ENCODE measurements at regions not wholly inside any gene's neighbourhood (a gene's known extent, or its start where the extent isn't known, plus 50 kb on each side); places are given as distances from the start of the nearest gene placed in this dataset.
"Not testable (repeated sequence)": the region's sequence is repeated elsewhere in the genome, so short reads cannot be mapped to it uniquely, and the experiment has no call there.

DNA sequence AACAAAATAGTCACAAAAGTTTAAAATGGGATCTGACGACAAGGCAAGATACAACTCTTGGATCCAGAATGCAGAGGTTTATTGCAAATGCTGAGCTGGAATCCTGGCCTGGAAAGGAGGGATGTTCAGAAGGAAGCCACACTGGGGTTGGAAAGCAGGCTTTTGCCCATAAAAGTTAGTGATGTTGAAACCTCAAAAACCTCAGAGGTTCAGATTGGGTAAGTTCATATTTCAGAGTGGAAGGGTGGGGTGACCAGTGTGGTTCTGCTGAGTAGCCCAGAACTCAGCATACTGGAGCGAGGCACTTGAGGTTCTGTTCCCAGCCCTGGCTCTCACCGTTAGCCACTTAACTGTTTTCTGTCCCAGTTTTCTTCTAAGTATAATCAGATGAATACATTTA lies 114.0 kb upstream of the OSTN start:
- no peak for FAIRE-seq
- DNase-seq (ENCODE audit: extremely low spot score, insufficient read length, low read depth), result no peak

GRCh38 chr3:191078913-191079312 lies 120.1 kb upstream of the OSTN start:
- DNase-seq (ENCODE audit: extremely low spot score, insufficient read length, low read depth); FAIRE-seq: not testable (repeated sequence)

- FAIRE-seq (no peak), DNase-seq (ENCODE audit: extremely low spot score, insufficient read length, low read depth) (no peak)
These were observed 122.0 kb upstream of the OSTN start for GRCh38 chr3:191076903-191077552.

DNA sequence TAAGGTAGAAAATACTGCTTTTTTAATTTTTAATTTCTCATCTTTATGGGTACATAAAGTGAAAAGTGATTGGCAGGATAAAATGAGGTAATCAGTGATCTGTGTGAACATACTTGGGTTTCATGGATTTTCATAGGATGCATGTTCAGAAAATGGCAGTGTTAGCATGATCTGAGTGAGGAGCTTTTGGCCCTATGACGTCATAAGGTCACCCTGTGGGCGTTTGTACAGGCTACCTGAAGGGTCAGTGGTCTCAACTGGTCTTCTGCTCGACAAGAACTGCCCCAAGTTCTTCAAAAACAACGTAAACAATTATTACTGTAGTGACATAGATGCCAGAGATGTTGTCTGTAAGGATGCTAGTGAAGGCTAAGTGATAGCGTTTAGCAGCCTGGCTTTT lies 124.5 kb upstream of the OSTN start:
- FAIRE-seq, result no peak
- DNase-seq (ENCODE audit: extremely low spot score, insufficient read length, low read depth), result no peak

DNA sequence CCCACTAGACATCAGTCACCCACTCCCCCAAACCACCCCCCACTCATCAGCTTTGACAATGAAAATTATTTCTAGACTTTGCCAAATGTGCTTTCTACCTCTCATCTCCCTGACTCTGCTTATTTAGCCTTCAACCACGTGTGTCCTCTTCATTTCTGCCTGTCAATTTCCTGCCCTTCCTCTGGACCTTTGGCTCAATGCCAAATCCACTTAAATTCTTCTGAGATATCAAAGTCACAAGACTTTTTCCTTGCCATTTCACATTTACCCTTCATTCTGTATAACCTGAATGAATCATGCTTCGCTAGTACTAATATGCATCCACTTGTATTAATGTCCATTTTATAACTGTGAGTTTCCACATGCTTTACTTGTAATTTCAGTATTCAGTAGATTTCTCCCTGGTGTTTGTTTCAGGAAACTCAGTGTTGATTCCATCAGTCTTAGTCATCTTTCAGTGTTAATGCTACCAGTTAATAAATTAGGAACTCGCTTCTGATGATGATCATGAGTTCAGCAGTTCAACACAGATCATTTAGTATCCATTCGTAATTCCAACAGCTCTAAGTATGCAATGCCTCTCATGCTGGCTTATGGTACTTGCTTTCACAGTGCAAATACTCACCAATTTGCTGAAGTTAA lies 128.2 kb upstream of the OSTN start:
- no peak for FAIRE-seq
- no peak for DNase-seq (ENCODE audit: extremely low spot score, insufficient read length, low read depth)

- no peak for FAIRE-seq
- no peak for DNase-seq (ENCODE audit: extremely low spot score, insufficient read length, low read depth)
These were observed 128.8 kb upstream of the OSTN start for GRCh38 chr3:191070201-191070600.

- no peak for DNase-seq (ENCODE audit: extremely low spot score, insufficient read length, low read depth)
- FAIRE-seq, result no peak
These were observed 129.9 kb upstream of the OSTN start for GRCh38 chr3:191068946-191069813.

- no peak for DNase-seq (ENCODE audit: extremely low spot score, insufficient read length, low read depth)
- FAIRE-seq, result no peak
These were observed 132.4 kb upstream of the OSTN start for GRCh38 chr3:191066669-191067068.

GRCh38 chr3:191065181-191065805 lies 133.7 kb upstream of the OSTN start:
- no peak for DNase-seq (ENCODE audit: extremely low spot score, insufficient read length, low read depth)
- no peak for FAIRE-seq

GRCh38 chr3:191051037-191051436 lies 148.0 kb upstream of the OSTN start:
- FAIRE-seq, result peak; percentile 62
- peak; percentile 15 for DNase-seq (ENCODE audit: extremely low spot score, insufficient read length, low read depth)

DNA sequence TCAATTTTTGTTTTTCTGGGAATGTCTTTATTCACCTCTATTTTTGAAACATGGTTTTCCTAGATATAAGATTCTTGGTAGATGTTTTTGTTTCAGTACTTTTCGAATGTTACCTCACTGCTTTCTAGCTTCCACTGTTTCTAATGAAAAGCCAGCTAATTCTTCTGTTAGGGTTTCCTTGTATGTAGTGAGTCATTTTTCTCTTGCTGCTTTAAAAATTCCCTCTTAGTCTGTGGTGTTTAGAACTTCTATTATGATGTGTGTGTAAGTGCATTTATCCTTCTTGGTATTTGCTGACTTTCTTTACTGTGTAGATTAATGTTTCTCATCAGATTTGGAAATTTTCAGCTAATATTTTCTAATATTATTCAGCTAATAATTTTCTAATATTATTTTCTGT lies 151.1 kb upstream of the OSTN start:
- FAIRE-seq (no peak), DNase-seq (ENCODE audit: extremely low spot score, insufficient read length, low read depth) (no peak)

DNA sequence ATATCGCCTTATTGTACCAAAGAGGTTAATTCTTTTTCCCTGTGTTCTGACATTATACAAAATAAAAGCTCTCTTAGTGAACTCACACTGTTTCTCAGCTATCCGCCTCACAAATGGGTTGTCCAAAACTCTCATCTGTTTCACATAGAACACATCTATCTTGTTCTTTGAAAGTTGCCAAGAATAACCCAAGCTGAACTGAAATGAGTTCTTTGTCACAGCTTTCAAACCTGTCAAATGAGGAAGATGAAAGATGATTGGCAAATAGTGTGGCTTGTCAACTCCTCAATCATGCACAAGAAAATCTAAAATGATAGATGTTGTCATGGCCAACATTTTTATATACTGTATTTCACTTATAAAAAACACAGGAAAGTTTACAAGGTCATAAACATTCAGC lies 168.1 kb upstream of the OSTN start:
- FAIRE-seq (no peak), DNase-seq (ENCODE audit: extremely low spot score, insufficient read length, low read depth) (no peak)

DNA sequence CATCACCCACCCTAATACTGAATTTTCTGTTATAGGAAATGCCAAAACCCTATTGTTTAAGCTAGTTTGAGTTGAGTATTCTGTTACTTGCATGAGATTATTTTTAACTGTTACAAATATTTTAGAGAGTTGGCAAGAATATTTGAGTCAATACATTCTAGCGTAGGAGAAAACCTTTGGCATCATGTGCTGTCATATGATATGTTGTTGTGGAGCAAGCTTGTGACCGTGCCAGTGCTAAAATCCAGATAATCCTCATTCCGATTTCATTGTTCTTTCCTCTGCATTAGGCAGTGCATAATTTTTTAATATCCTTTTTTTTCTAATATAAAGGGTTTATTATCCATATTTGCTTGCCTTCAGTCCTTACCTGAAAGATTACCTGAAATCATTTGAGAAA lies 168.0 kb upstream of the GMNC start:
- no peak for DNase-seq (ENCODE audit: extremely low spot score, insufficient read length, low read depth)
- no peak for FAIRE-seq

- DNase-seq (ENCODE audit: extremely low spot score, insufficient read length, low read depth) (no peak), FAIRE-seq (no peak)
These were observed 164.3 kb upstream of the GMNC start for GRCh38 chr3:191026746-191027145.

DNA sequence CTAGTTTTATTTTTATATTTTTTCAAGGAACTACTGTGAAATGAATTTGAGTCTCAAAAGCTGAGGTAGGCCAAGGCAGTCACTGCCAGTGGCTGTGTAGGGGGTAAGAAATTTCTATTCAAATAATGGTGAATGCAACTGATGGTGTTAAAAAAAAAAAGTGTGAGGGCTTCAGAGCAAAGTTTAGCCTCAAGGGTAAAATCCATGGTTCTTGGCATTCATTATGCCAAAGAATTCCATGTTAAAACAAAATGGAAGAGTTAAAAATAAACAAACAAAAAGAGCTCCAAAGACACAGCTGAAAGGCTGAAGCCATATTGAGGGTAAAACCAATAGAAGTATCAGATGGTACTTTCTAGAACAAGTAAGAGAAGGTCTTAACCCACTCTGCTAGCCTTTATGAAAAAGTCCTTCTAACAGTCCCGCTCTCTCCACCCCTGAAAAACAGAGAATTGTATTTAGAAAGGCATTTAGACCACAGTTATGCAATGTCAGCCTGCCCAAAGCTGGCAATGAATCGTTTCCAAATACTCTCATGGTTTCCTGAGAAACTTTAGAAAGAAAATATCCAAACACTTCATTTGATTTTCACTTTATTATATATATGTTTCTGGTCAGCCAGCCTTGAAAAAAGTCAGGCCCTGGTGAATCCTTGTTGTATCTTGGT lies 158.4 kb upstream of the GMNC start:
- no peak for FAIRE-seq
- DNase-seq (ENCODE audit: extremely low spot score, insufficient read length, low read depth), result no peak

DNA sequence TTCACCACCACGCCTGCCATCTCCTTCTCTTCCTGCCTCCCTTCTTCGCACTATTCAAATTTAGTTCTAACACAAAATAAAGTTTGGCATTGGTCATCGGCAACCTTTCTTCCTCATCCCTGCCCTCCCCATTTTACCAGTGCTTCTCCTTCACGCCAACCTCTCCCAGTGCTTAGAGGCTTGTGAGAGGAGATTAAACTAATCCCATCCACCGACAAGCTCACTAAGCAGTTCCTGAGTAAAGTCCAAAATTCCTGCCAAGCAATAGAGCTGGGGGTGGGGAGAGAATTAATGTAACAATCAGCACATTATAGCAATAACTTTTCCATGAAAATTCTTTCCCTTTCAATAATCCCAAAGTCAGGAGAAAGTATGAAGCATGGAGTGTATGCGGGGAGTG lies 157.4 kb upstream of the GMNC start:
- DNase-seq (ENCODE audit: extremely low spot score, insufficient read length, low read depth) (no peak), FAIRE-seq (no peak)

DNA sequence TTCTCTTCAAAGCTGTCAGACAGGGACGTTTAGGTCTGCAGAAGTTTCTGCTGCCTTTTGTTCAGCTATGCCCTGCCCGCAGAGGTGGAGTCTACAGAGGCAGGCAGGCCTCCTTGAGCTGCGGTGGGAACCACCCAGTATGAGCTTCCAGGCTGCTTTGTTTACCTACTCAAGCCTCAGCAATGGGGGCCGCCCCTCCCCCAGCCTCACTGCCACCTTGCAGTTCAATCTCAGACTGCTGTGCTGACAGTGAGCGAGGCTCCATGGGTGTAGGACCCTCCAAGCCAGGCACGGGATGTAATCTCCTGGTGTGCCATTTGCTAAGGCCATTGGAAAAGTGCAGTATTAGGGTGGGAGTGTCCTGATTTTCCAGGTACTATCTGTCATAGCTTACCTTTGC lies 153.5 kb upstream of the GMNC start:
- FAIRE-seq; DNase-seq (ENCODE audit: extremely low spot score, insufficient read length, low read depth): not testable (repeated sequence)

DNA sequence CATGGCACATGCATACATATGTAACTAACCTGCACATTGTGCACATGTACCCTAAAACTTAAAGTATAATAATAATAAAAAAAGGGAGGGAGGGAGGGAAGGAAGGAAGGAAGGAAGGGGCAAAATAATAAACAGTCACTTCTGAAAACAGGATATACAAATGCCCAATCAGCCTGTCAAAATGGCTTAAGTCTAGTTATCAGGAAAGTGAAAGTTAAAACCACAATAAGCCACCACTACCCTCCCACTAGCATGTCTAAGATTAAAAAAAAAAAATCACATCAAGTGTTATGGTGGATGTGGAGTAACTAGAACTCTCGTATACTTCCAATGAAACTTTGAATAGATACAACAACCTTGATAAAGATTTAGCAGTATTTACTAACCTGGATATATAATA lies 145.6 kb upstream of the GMNC start:
- FAIRE-seq, result no peak
- DNase-seq (ENCODE audit: extremely low spot score, insufficient read length, low read depth), result no peak

GRCh38 chr3:191005790-191006189 lies 143.3 kb upstream of the GMNC start:
- DNase-seq (ENCODE audit: extremely low spot score, insufficient read length, low read depth) (no peak), FAIRE-seq (no peak)

- no peak for FAIRE-seq
These were observed 141.2 kb upstream of the GMNC start for GRCh38 chr3:191003742-191004141.

More at GRCh38 chr3:191003742-191004141, 141.2 kb upstream of the GMNC start:
- no peak for DNase-seq (ENCODE audit: extremely low spot score, insufficient read length, low read depth)
